IPS-20b (cell line): ENCODE measurements at regions not wholly inside any gene's neighbourhood (a gene's known extent, or its start where the extent isn't known, plus 50 kb on each side); places are given as distances from the start of the nearest gene placed in this dataset.

ENCODE experiments used
- H3K27ac ChIP-seq: one replicate; pipeline ENCODE4 v1.5.1; 2013; ENCODE audit warnings: low read length
- H3K27me3 ChIP-seq: 2 replicates; pipeline ENCODE4 v1.6.1; 2013; ENCODE audit warnings: mild to moderate bottlenecking, low read length, inconsistent platforms; ENCODE audit not compliant: insufficient read depth
- H3K36me3 ChIP-seq: 2 replicates; pipeline ENCODE4 v1.6.1; 2013; ENCODE audit warnings: low read depth, mild to moderate bottlenecking, inconsistent platforms, low read length, moderate library complexity; ENCODE audit not compliant: insufficient read depth
- H3K4me1 ChIP-seq: 2 replicates; pipeline ENCODE4 v1.6.1; 2013; ENCODE audit warnings: mild to moderate bottlenecking, control low read depth, inconsistent platforms, low read length, moderate library complexity; ENCODE audit not compliant: insufficient read depth
- H3K4me3 ChIP-seq: 2 replicates; pipeline ENCODE4 v1.5.1; 2013; ENCODE audit warnings: mild to moderate bottlenecking, low read length, inconsistent platforms
- H3K9ac ChIP-seq: 2 replicates; pipeline ENCODE4 v1.6.1; 2013; ENCODE audit warnings: low read depth, mild to moderate bottlenecking, inconsistent platforms, low read length, moderate library complexity
- H3K9me3 ChIP-seq: 2 replicates; pipeline ENCODE4 v1.6.1; 2013; ENCODE audit warnings: mild to moderate bottlenecking, low read depth, low read length, inconsistent platforms; ENCODE audit not compliant: insufficient read depth

GRCh38 chr15:31261266-31262142 is 65.1 kb upstream of the KLF13 start:
- H3K27me3 ChIP-seq = no peaks in the 10 kb centered on the region
- H3K27ac ChIP-seq = no peak overlapping the region
- no peaks in the 10 kb centered on the region for H3K9me3 ChIP-seq
- H3K4me3 ChIP-seq = no peak overlapping the region
- H3K36me3 ChIP-seq = no peaks in the 10 kb centered on the region
- H3K4me1 ChIP-seq = no peaks in the 10 kb centered on the region
- no peak overlapping the region for H3K9ac ChIP-seq

GRCh38 chr15:31262143-31262530 is 64.5 kb upstream of the KLF13 start:
- H3K4me1 ChIP-seq = no peaks in the 10 kb centered on the region

GRCh38 chr15:31262901-31263671 is 63.5 kb upstream of the KLF13 start:
- no peak overlapping the region for H3K9ac ChIP-seq
- no peaks in the 10 kb centered on the region for H3K36me3 ChIP-seq
- no peak overlapping the region for H3K4me3 ChIP-seq
- no peak overlapping the region for H3K27ac ChIP-seq
- H3K4me1 ChIP-seq = no peaks in the 10 kb centered on the region
- H3K27me3 ChIP-seq = no peaks in the 10 kb centered on the region
- H3K9me3 ChIP-seq = no peaks in the 10 kb centered on the region

More at GRCh38 chr15:31262143-31262530, 64.5 kb upstream of the KLF13 start:
- Histone ChIP-seq H3K27ac (no peak overlapping the region), H3K9ac (no peak overlapping the region), H3K9me3 (no peaks in the 10 kb centered on the region), H3K36me3 (no peaks in the 10 kb centered on the region), H3K27me3 (no peaks in the 10 kb centered on the region), H3K4me3 (no peak overlapping the region)

- no peak overlapping the region for H3K27ac ChIP-seq
- no peaks in the 10 kb centered on the region for H3K9me3 ChIP-seq
- H3K27me3 ChIP-seq = no peaks in the 10 kb centered on the region
- H3K9ac ChIP-seq = no peak overlapping the region
- H3K4me1 ChIP-seq = no peaks in the 10 kb centered on the region
- no peaks in the 10 kb centered on the region for H3K36me3 ChIP-seq
- no peak overlapping the region for H3K4me3 ChIP-seq
Measured at GRCh38 chr15:31263751-31264558, 62.7 kb upstream of the KLF13 start.

- H3K4me1 ChIP-seq = no peaks in the 10 kb centered on the region
- H3K36me3 ChIP-seq = no peaks in the 10 kb centered on the region
- no peak overlapping the region for H3K27ac ChIP-seq
- no peak overlapping the region for H3K9ac ChIP-seq
- no peaks in the 10 kb centered on the region for H3K9me3 ChIP-seq
- H3K4me3 ChIP-seq = no peak overlapping the region
- no peaks in the 10 kb centered on the region for H3K27me3 ChIP-seq
Measured at GRCh38 chr15:31264559-31265089, 62.0 kb upstream of the KLF13 start.

- Histone ChIP-seq H3K9me3 (no peaks in the 10 kb centered on the region), H3K4me3 (no peak overlapping the region), H3K36me3 (no peaks in the 10 kb centered on the region), H3K4me1 (no peaks in the 10 kb centered on the region), H3K27ac (no peak overlapping the region), H3K27me3 (no peaks in the 10 kb centered on the region), H3K9ac (no peak overlapping the region)
Measured at GRCh38 chr15:31265090-31265870, 61.4 kb upstream of the KLF13 start.

GRCh38 chr15:31265871-31266711 is 60.5 kb upstream of the KLF13 start:
- Histone ChIP-seq H3K27ac (no peak overlapping the region), H3K36me3 (no peaks in the 10 kb centered on the region), H3K9ac (no peak overlapping the region), H3K4me3 (no peak overlapping the region), H3K9me3 (no peaks in the 10 kb centered on the region), H3K4me1 (no peaks in the 10 kb centered on the region), H3K27me3 (no peaks in the 10 kb centered on the region)

- no peaks in the 10 kb centered on the region for H3K27me3 ChIP-seq
- H3K4me3 ChIP-seq = no peak overlapping the region
- no peak overlapping the region for H3K27ac ChIP-seq
- no peak overlapping the region for H3K9ac ChIP-seq
- H3K36me3 ChIP-seq = no peaks in the 10 kb centered on the region
- H3K9me3 ChIP-seq = no peaks in the 10 kb centered on the region
- H3K4me1 ChIP-seq = no peaks in the 10 kb centered on the region
Measured at GRCh38 chr15:31266712-31267111, 59.9 kb upstream of the KLF13 start.

GRCh38 chr15:31267161-31268107 is 59.2 kb upstream of the KLF13 start:
- H3K4me1 ChIP-seq = no peaks in the 10 kb centered on the region
- no peak overlapping the region for H3K4me3 ChIP-seq
- H3K36me3 ChIP-seq = no peaks in the 10 kb centered on the region
- H3K9ac ChIP-seq = no peak overlapping the region
- no peaks in the 10 kb centered on the region for H3K9me3 ChIP-seq
- no peak overlapping the region for H3K27ac ChIP-seq
- H3K27me3 ChIP-seq = no peaks in the 10 kb centered on the region
